MG63 (cell line): ENCODE measurements at regions not wholly inside any gene's neighbourhood (a gene's known extent, or its start where the extent isn't known, plus 50 kb on each side); places are given as distances from the start of the nearest gene placed in this dataset.

Source experiments
- DNase-seq: peaks from one replicate; pipeline ENCODE4 v3.0.0-alpha.2; 2020
- H3K27me3 ChIP-seq: fragments of 250-450 bp; sonication (Bioruptor Pico); 2 replicates; pipeline ENCODE4 v1.5.1; 2020; ENCODE audit warnings: mild to moderate bottlenecking, moderate library complexity
- H3K36me3 ChIP-seq: fragments of 250-450 bp; sonication (Bioruptor Pico); 2 replicates; pipeline ENCODE4 v1.5.1; 2020; ENCODE audit warnings: mild to moderate bottlenecking, moderate library complexity
- H3K4me3 ChIP-seq: fragments of 250-450 bp; sonication (Bioruptor Pico); 2 replicates; pipeline ENCODE4 v1.5.1; 2020; ENCODE audit warnings: mild to moderate bottlenecking, moderate library complexity
- H3K9me3 ChIP-seq: fragments of 250-450 bp; sonication (Bioruptor Pico); 2 replicates; pipeline ENCODE4 v1.5.1; 2020; ENCODE audit warnings: mild to moderate bottlenecking, moderate library complexity

DNA sequence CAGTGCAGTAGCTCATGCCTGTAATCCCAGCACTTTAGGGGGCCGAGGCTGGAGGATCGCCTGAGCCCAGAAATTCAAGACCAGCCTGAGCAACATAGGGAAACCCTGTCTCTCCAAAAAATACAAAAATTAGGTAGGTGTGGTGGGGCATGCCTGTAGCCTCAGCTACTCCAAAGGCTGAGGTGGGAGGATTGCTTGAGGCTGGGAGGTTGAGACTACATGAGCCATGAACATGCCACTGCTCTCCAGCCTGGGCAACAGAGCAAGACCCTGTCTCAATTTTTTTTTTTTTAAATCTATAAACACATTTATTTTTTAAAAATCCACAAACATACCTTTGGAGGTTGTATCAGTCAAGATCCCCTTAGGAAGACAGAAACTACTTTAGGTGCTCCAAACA lies 326.3 kb downstream of the EPHA4 start:
- H3K4me3 ChIP-seq, result no peak overlapping the region
- no peak for DNase-seq
- no peaks in the 10 kb centered on the region for H3K27me3 ChIP-seq
- H3K9me3 ChIP-seq, result no peaks in the 10 kb centered on the region
- H3K36me3 ChIP-seq, result no peaks in the 10 kb centered on the region

- Histone ChIP-seq H3K27me3 (no peaks in the 10 kb centered on the region), H3K36me3 (no peaks in the 10 kb centered on the region), H3K4me3 (no peak overlapping the region), H3K9me3 (peaks cover 3% of the 10 kb centered on the region)
- DNase-seq, result no peak
Observed at GRCh38 chr2:221254299-221254698, 317.8 kb downstream of the EPHA4 start.

GRCh38 chr2:221255862-221256261 lies 316.2 kb downstream of the EPHA4 start:
- peaks cover 3% of the 10 kb centered on the region for H3K9me3 ChIP-seq
- no peak for DNase-seq
- no peak overlapping the region for H3K4me3 ChIP-seq
- H3K36me3 ChIP-seq, result no peaks in the 10 kb centered on the region
- no peaks in the 10 kb centered on the region for H3K27me3 ChIP-seq

DNA sequence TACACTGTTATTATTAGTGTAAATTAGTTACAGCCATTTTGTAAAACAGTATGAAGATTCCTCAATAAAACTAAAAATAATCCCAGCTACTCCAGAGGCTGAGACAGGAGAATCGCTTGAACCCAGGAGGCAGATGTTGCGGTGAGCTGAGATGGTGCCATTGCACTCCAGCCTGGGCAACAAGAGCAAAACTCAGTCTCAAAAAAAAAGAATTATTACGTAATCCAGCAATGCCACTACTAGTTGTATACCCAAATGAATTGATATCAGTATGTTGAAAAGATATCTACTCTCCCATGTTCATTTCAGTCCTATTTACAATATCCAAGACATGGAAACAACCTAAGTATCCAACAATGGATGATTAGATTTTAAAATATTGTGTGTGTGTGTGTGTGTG lies 313.6 kb downstream of the EPHA4 start:
- Histone ChIP-seq H3K36me3 (no peaks in the 10 kb centered on the region), H3K9me3 (peaks cover 3% of the 10 kb centered on the region), H3K27me3 (no peaks in the 10 kb centered on the region), H3K4me3 (no peak overlapping the region)
- DNase-seq, result no peak

DNA sequence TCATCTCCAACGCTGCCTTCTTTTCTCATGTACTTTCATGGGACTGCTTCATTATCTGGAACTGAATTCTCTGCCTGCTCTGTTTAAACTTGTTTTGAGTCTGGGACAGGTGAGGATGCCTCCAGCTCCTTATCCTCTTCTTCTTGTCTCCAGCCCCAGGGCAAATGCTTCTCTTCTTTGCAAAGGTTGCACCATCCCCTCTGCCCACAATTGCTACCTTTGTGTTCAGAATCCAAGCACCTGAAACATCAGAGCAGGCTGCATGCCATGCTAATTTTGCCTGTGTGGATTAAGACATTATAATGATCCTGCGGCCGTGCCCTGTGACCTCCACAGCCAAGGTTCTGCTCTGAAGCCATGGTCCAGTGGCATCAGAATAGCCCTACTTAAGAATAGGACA lies 309.5 kb downstream of the EPHA4 start:
- no peaks in the 10 kb centered on the region for H3K36me3 ChIP-seq
- no peaks in the 10 kb centered on the region for H3K9me3 ChIP-seq
- H3K4me3 ChIP-seq, result no peak overlapping the region
- no peaks in the 10 kb centered on the region for H3K27me3 ChIP-seq
- no peak for DNase-seq

DNA sequence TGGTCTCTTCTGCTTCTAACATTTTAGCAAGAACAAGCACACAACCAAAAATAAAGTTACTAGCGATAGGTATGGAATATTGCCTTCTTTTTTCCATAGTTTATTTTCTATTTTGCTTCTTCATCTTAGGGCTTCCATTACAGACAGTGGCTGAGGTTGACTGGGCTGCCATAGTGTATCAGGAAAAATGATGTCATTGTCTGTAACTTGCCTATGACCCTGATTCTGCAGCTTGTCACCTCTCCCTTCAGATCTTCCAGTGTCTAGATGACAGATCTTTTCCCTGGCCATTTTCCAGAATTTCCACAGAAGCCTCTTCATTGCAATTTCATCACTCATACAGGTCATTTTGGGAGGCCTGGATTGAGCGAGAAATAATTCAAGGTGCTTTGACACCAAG lies 308.5 kb downstream of the EPHA4 start:
- Histone ChIP-seq H3K9me3 (no peaks in the 10 kb centered on the region), H3K27me3 (no peaks in the 10 kb centered on the region), H3K36me3 (no peaks in the 10 kb centered on the region), H3K4me3 (no peak overlapping the region)
- DNase-seq, result no peak

DNA sequence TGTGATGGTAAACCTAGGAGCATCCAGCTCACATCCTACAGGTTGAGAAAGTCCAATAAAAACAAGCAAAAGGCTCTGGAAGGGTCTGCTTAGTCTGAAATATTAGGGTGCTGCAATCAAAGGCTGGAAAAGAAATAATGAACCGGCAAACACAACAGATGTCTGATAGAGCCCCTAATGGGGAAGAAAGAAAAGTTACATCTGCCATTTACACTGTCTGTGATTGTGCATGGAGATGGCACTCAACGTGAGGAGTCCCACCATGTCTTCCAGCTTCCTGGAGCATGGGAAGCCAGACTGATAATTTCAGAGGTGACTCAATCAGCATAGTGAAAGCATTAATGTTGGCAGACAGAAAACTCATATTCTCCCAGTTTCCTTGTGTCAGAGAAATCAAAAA lies 307.8 kb downstream of the EPHA4 start:
- DNase-seq, result no peak
- no peak overlapping the region for H3K4me3 ChIP-seq
- no peaks in the 10 kb centered on the region for H3K27me3 ChIP-seq
- no peaks in the 10 kb centered on the region for H3K36me3 ChIP-seq
- H3K9me3 ChIP-seq, result no peaks in the 10 kb centered on the region

- DNase-seq, result no peak
- Histone ChIP-seq H3K27me3 (no peaks in the 10 kb centered on the region), H3K9me3 (no peaks in the 10 kb centered on the region), H3K4me3 (no peak overlapping the region), H3K36me3 (no peaks in the 10 kb centered on the region)
Observed at GRCh38 chr2:221267773-221268425, 304.2 kb downstream of the EPHA4 start.

DNA sequence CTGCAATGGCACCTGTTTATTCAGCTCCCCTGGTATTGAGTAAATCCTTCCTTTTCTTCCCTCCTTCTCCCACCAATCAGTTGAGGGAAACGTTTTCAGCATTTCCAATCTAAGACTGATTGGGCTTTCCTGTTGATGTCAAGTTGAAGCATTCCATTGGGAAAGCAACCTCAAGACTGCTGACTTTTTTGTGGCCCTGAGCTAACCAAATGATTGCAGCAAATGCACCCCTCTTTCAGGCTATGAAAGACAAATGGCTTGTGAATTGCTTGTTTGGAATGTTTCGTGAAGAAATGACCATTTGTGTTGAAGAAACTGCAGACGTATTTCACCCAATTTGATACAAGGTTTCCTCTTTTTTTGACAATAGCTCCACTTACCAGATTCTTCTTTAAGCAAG lies 303.5 kb downstream of the EPHA4 start:
- Histone ChIP-seq H3K36me3 (no peaks in the 10 kb centered on the region), H3K27me3 (no peaks in the 10 kb centered on the region), H3K4me3 (no peak overlapping the region), H3K9me3 (no peaks in the 10 kb centered on the region)
- no peak for DNase-seq

GRCh38 chr2:221270806-221271205 lies 301.3 kb downstream of the EPHA4 start:
- H3K4me3 ChIP-seq, result no peak overlapping the region
- no peaks in the 10 kb centered on the region for H3K27me3 ChIP-seq
- H3K36me3 ChIP-seq, result no peaks in the 10 kb centered on the region
- H3K9me3 ChIP-seq, result no peaks in the 10 kb centered on the region
- DNase-seq, result peak; percentile 4

GRCh38 chr2:221272729-221273128 lies 299.4 kb downstream of the EPHA4 start:
- no peak overlapping the region for H3K4me3 ChIP-seq
- no peaks in the 10 kb centered on the region for H3K9me3 ChIP-seq
- no peaks in the 10 kb centered on the region for H3K36me3 ChIP-seq
- H3K27me3 ChIP-seq, result no peaks in the 10 kb centered on the region
- DNase-seq, result no peak

GRCh38 chr2:221276033-221276432 lies 296.1 kb downstream of the EPHA4 start:
- H3K36me3 ChIP-seq, result no peaks in the 10 kb centered on the region
- H3K9me3 ChIP-seq, result no peaks in the 10 kb centered on the region
- no peak overlapping the region for H3K4me3 ChIP-seq
- H3K27me3 ChIP-seq, result no peaks in the 10 kb centered on the region
- no peak for DNase-seq

DNA sequence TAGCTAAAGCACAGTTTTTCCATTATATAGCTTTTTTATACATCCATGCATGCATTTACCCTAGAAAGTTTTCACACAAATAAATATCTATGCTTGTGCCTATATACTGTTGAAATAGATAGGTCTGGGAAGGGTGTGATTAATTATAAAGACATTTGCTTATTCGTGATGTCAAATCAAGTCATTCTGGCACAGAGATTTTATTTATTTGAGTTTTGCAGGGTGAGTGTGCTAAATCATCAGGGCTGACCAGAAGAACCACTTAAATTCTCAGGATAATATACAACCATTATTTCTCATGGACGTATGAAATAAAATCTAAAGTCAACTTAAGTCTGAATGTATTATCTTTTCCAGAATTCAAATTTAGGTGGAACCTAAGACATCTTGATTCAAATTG lies 295.5 kb downstream of the EPHA4 start:
- H3K4me3 ChIP-seq, result no peak overlapping the region
- no peak for DNase-seq
- H3K27me3 ChIP-seq, result no peaks in the 10 kb centered on the region
- no peaks in the 10 kb centered on the region for H3K36me3 ChIP-seq
- H3K9me3 ChIP-seq, result no peaks in the 10 kb centered on the region

DNA sequence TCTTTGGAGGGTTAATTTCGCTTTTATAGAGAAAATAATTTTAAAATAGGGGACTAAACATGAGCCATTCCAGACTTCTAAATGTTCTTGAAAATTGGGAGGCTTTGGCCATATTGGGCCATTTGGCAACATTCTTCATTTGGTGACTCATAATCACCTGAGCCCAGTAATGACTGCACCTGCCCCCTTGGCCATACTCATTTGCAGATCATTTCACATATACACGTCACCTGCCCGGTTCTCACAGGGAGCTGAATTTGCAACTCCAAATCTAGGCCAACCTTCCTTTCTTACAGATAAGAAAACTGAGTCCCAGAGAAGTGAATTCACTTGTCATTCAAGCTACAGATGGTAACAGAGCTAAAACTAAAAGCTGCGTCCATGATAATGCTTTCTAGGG lies 289.7 kb downstream of the EPHA4 start:
- H3K36me3 ChIP-seq, result no peaks in the 10 kb centered on the region
- H3K9me3 ChIP-seq, result no peaks in the 10 kb centered on the region
- no peaks in the 10 kb centered on the region for H3K27me3 ChIP-seq
- no peak overlapping the region for H3K4me3 ChIP-seq
- DNase-seq, result no peak

DNA sequence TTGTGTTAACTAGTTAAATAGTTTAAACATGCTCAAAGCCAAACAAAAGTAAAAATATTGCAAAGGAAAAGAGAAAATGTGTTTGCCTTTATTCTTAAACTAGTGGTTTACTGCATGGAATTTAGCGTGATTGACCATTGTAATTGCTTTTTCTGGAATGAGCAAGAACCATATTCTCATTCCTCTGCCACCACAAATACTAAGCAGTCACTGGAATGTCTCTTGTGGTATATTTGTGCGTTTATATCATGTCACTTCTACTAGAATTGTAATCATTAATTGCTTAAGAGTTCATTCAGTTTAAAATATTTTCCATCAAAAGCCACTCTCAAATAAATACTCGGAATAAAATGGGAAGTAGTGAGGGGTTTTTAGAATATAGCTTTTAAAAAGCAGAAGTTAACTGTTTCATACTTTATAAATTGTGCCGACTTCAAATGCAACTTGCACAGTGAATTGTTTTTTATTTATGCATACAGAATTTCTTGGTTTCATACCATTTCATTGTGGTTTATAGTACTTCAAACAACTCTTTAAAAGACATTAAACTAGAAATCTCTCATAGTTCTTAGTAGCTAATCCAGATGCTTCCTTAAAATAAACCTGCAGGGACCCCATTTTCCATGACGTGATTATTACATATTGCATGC lies 288.1 kb downstream of the EPHA4 start:
- DNase-seq, result no peak
- Histone ChIP-seq H3K9me3 (no peaks in the 10 kb centered on the region), H3K27me3 (no peaks in the 10 kb centered on the region), H3K36me3 (no peaks in the 10 kb centered on the region), H3K4me3 (no peak overlapping the region)

GRCh38 chr2:221285148-221285547 lies 287.0 kb downstream of the EPHA4 start:
- H3K36me3 ChIP-seq, result no peaks in the 10 kb centered on the region
- H3K27me3 ChIP-seq, result no peaks in the 10 kb centered on the region
- DNase-seq, result no peak
- no peak overlapping the region for H3K4me3 ChIP-seq
- no peaks in the 10 kb centered on the region for H3K9me3 ChIP-seq

- Histone ChIP-seq H3K36me3 (no peaks in the 10 kb centered on the region), H3K27me3 (no peaks in the 10 kb centered on the region), H3K4me3 (no peak overlapping the region), H3K9me3 (no peaks in the 10 kb centered on the region)
- DNase-seq, result no peak
Observed at GRCh38 chr2:221286406-221286805, 285.7 kb downstream of the EPHA4 start.

DNA sequence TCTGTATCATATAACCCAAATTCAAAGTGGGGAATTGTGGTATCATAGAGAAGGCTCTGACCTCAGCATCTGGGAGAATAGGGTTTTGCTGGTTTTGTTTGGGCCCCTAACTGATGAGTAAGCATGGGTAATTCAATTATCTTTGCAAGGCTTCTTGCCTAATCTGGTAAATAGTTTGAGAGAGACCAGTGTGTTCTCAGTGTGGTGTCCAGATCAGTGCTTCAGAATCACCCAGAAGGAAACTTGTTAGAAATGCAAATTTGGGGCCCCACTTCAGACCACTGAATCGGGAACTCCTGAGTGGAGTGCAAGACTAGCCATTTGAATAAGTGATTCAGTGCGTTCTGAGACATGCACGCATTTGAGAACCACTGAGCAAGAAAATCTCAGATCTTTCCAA lies 282.7 kb downstream of the EPHA4 start:
- Histone ChIP-seq H3K4me3 (no peak overlapping the region), H3K36me3 (no peaks in the 10 kb centered on the region), H3K9me3 (no peaks in the 10 kb centered on the region), H3K27me3 (no peaks in the 10 kb centered on the region)
- DNase-seq, result no peak
